OCI-LY3 (cell line): ENCODE measurements at regions not wholly inside any gene's neighbourhood (a gene's known extent, or its start where the extent isn't known, plus 50 kb on each side); places are given as distances from the start of the nearest gene placed in this dataset.

ENCODE experiments used
- EZH2phosphoT487 ChIP-seq: fragments of 200-600 bp; shearing (Covaris generic); IDR thresholded peaks from 2 replicates; pipeline ENCODE4 v1.6.1; 2018; ENCODE audit warnings: antibody characterized with exemption, mixed run types, low read depth
- TF ChIP-seq, protein P1 (sequence below): fragments of 200-600, 300-600 bp; sonication (generic); IDR thresholded peaks from 2 replicates; pipeline ENCODE4 v1.5.1; 2014; ENCODE audit warnings: antibody characterized with exemption, low read length, low read depth

DNA sequence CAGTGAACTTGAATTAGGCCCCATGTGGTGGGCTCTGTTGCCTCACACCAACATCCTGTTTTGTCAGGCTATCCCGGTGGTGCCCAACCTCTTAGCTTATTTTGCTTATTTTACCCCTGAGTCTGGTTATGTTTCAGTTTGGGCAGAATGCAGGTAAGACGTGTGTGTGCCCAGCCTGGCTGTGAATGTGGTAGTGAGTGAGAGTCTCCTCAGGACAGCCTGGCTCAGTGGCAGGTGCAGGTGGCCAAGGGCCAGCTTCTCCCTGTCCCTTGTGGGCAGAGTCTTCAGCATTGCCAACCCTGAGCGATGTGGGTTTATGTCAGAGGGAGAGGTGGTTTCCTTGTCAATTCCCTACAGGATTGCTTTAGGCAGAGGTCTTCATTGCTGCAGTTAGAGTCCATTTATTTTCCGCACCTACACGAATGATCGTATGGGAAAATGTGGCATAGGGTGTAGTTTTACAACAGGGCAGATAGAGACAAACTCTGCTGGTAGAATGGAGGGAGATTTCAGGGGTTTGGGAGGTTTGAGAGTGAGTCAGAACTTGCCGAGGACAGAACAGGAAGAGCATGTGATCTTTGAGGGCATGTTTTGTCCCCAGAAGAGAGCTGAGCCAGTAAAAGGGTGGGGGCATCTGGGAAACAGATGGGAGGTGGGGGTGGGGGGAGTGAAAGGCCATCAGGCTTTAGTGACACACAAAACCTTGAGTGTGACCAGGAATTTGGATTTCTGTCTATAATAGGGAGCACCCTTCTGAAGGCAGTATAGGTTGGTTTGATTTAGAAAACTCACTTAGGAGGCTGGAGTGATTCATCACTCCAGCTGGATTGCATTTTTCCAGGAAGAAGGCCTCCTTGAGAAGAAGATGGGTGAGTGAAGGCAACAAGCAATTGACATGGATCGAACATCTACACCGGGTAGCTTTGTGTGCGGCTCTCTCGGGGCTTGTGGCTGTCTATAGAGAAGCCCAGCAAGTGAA, 156.2 kb upstream of the CELF4 start:
- TF ChIP-seq, protein P1, sequence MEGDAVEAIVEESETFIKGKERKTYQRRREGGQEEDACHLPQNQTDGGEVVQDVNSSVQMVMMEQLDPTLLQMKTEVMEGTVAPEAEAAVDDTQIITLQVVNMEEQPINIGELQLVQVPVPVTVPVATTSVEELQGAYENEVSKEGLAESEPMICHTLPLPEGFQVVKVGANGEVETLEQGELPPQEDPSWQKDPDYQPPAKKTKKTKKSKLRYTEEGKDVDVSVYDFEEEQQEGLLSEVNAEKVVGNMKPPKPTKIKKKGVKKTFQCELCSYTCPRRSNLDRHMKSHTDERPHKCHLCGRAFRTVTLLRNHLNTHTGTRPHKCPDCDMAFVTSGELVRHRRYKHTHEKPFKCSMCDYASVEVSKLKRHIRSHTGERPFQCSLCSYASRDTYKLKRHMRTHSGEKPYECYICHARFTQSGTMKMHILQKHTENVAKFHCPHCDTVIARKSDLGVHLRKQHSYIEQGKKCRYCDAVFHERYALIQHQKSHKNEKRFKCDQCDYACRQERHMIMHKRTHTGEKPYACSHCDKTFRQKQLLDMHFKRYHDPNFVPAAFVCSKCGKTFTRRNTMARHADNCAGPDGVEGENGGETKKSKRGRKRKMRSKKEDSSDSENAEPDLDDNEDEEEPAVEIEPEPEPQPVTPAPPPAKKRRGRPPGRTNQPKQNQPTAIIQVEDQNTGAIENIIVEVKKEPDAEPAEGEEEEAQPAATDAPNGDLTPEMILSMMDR, result no peak
- no peak for TF ChIP-seq EZH2phosphoT487
